ENCODE measurements at regions not wholly inside any gene's neighbourhood (a gene's known extent, or its start where the extent isn't known, plus 50 kb on each side); places are given as distances from the start of the nearest gene placed in this dataset.

DNA sequence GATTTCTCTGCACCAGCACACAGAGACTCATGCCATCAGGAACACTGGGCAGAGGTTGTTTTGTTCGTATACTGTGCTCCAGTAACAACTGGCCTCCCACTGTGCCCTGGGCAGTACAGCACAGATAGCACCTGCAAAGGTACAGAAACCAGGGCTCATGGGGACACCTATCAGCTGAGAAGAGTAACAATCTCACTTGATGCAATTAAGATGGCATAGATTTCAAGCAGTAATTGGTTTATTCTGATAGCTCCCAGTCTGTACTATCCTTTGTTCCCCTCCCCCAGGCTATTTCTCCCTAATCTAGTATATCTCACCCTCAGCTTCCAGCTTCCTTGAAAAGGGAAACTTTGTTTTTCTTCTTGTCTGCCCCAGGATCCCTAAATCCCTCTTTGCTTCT lies 343.9 kb upstream of the MMADHC start:
- Mint-ChIP-seq H3K27ac (no peak overlapping the region), H3K4me3 (no peak overlapping the region), H3K4me1 (ENCODE audit: low read depth) (no peaks in the 10 kb centered on the region), H3K27me3 (no peaks in the 10 kb centered on the region), H3K36me3 (ENCODE audit: low read depth) (no peaks in the 10 kb centered on the region), H3K9me3 (peaks cover 5% of the 10 kb centered on the region)
- Histone ChIP-seq H3K27ac (ENCODE audit: low read depth in 1 of 2, low read length in 2 of 2) (no peak overlapping the region), H3K27me3 (ENCODE audit: control insufficient read depth in 1 of 2, insufficient read depth in 2 of 2, low read length in 2 of 2) (no peaks in the 10 kb centered on the region), H3K9me3 (ENCODE audit: control insufficient read depth in 1 of 2, insufficient read depth in 1 of 2, low read length in 2 of 2) (no peaks in the 10 kb centered on the region), H3K36me3 (ENCODE audit: insufficient read depth, low read length) (no peaks in the 10 kb centered on the region), H3K4me3 (ENCODE audit: low read length) (no peak overlapping the region), H3K4me1 (ENCODE audit: insufficient read depth, low read length) (no peaks in the 10 kb centered on the region)
- CTCF ChIA-PET = no interaction called here
- intact Hi-C loops (cut with DNase I, micrococcal nuclease) = no loop called here
- TF ChIP-seq, protein P1, sequence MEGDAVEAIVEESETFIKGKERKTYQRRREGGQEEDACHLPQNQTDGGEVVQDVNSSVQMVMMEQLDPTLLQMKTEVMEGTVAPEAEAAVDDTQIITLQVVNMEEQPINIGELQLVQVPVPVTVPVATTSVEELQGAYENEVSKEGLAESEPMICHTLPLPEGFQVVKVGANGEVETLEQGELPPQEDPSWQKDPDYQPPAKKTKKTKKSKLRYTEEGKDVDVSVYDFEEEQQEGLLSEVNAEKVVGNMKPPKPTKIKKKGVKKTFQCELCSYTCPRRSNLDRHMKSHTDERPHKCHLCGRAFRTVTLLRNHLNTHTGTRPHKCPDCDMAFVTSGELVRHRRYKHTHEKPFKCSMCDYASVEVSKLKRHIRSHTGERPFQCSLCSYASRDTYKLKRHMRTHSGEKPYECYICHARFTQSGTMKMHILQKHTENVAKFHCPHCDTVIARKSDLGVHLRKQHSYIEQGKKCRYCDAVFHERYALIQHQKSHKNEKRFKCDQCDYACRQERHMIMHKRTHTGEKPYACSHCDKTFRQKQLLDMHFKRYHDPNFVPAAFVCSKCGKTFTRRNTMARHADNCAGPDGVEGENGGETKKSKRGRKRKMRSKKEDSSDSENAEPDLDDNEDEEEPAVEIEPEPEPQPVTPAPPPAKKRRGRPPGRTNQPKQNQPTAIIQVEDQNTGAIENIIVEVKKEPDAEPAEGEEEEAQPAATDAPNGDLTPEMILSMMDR (IDR thresholded peaks at IDR 0.05) = no peak
- POLR2A ChIA-PET = no interaction called here
- DNase-seq (no peak), ATAC-seq (ENCODE audit: poor library complexity) (no peak)

DNA sequence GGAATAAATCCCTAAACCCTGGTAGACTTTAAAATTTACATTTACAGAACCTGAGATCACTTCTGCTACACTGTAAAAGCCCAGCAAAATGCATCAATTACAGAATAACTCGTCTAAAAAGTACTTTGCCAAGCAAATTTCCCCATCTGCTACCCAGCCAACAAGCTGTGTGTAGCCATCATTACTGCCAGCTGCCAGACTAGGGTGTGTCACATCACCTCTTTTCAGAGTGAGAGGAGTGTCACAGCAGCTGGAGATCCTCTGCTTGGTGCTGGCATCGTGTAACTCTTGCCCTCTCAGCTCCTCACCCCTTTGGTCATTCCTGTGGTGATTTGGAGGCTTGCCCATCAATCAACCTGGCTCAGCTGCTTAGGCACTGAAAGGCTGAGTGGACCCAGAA lies 340.4 kb upstream of the MMADHC start:
- Mint-ChIP-seq H3K4me1 (ENCODE audit: low read depth) (no peaks in the 10 kb centered on the region), H3K4me3 (no peak overlapping the region), H3K36me3 (ENCODE audit: low read depth) (no peaks in the 10 kb centered on the region), H3K9me3 (no peaks in the 10 kb centered on the region), H3K27ac (no peak overlapping the region), H3K27me3 (no peaks in the 10 kb centered on the region)
- CTCF ChIA-PET = no interaction called here
- Histone ChIP-seq H3K9me3 (ENCODE audit: control insufficient read depth in 1 of 2, insufficient read depth in 1 of 2, low read length in 2 of 2) (no peaks in the 10 kb centered on the region), H3K27me3 (ENCODE audit: control insufficient read depth in 1 of 2, insufficient read depth in 2 of 2, low read length in 2 of 2) (no peaks in the 10 kb centered on the region), H3K27ac (ENCODE audit: low read depth in 1 of 2, low read length in 2 of 2) (no peak overlapping the region), H3K36me3 (ENCODE audit: insufficient read depth, low read length) (no peaks in the 10 kb centered on the region), H3K4me1 (ENCODE audit: insufficient read depth, low read length) (no peaks in the 10 kb centered on the region), H3K4me3 (ENCODE audit: low read length) (no peak overlapping the region)
- intact Hi-C loops (cut with DNase I, micrococcal nuclease) = no loop called here
- DNase-seq (no peak), ATAC-seq (ENCODE audit: poor library complexity) (no peak)
- POLR2A ChIA-PET = no interaction called here
- TF ChIP-seq, protein P1 (IDR thresholded peaks at IDR 0.05) = no peak

DNA sequence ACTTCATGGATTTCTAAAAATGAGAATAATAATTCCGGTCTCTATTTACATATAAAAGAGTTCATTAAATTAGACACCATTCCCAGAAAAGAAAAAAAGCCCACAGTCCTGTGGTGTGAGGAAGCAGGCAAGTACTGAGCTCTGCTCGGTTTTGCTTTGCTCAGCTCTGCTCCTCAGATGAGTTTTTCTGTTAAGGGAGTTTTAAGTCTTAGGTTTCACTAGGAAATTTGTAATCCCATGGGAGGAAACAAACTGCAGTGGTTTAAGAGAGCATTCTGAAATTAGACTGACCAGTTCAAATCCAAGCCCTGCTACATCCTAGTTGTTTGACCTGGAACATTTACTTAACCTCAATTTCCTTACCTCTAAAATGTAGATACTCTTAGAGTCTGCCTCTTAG lies 338.6 kb upstream of the MMADHC start:
- Mint-ChIP-seq H3K36me3 (ENCODE audit: low read depth) (no peaks in the 10 kb centered on the region), H3K27me3 (no peaks in the 10 kb centered on the region), H3K4me1 (ENCODE audit: low read depth) (no peaks in the 10 kb centered on the region), H3K4me3 (no peak overlapping the region), H3K27ac (no peak overlapping the region), H3K9me3 (no peaks in the 10 kb centered on the region)
- no peaks in the 10 kb centered on the region for H3K9me3 ChIP-seq (ENCODE audit: control insufficient read depth in 1 of 2, insufficient read depth in 1 of 2, low read length in 2 of 2)
- H3K4me3 ChIP-seq (ENCODE audit: low read length) = no peak overlapping the region
- TF ChIP-seq, protein P1 (IDR thresholded peaks at IDR 0.05) = no peak
- ATAC-seq (ENCODE audit: poor library complexity) (no peak), DNase-seq (no peak)
- no peaks in the 10 kb centered on the region for H3K4me1 ChIP-seq (ENCODE audit: insufficient read depth, low read length)
- no peaks in the 10 kb centered on the region for H3K27me3 ChIP-seq (ENCODE audit: control insufficient read depth in 1 of 2, insufficient read depth in 2 of 2, low read length in 2 of 2)
- no peaks in the 10 kb centered on the region for H3K36me3 ChIP-seq (ENCODE audit: insufficient read depth, low read length)
- CTCF ChIA-PET = no interaction called here
- intact Hi-C loops (cut with DNase I, micrococcal nuclease) = no loop called here
- no peak overlapping the region for H3K27ac ChIP-seq (ENCODE audit: low read depth in 1 of 2, low read length in 2 of 2)
- POLR2A ChIA-PET = no interaction called here

All from CD4-positive, alpha-beta T cell (primary cell).